ENCODE measurements at regions not wholly inside any gene's neighbourhood (a gene's known extent, or its start where the extent isn't known, plus 50 kb on each side); places are given as distances from the start of the nearest gene placed in this dataset.

DNA sequence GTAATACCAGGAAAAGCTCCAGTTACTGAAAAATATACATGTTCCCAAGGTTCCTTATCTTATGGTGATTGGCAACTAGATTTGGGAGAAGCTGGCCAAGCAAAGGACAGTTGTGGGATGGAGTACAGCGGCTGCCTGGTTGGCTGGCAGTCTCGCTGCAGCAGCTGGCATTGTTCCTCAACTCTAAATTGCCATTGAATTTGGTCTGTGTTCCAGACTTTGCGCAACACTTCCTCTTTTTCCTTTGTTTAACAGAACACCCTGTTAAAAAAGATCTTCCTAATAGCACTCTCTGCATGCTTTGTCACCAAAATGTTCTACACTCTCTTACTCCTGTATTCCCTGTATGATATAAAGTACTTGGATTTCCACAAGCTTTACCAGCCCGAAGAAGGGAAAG is 420.6 kb upstream of the RBMS3 start:
- TF ChIP-seq CTCF (IDR thresholded peaks at IDR 0.05) (no peak), POLR2AphosphoS5 (IDR thresholded peaks at IDR 0.05) (peak; percentile 70)
